CD8-positive, alpha-beta memory T cell (primary cell): ENCODE measurements at regions not wholly inside any gene's neighbourhood (a gene's known extent, or its start where the extent isn't known, plus 50 kb on each side); places are given as distances from the start of the nearest gene placed in this dataset.

Experiments
- CTCF ChIA-PET: fragments of 350-600 bp; sonication (Branson Sonifier 250); formaldehyde crosslinking; loops from one replicate; lab custom pipeline; 2021; ENCODE audit warnings: antibody characterized with exemption; lab: Charles Lee
- POLR2A ChIA-PET: fragments of 350-600 bp; sonication (Branson Sonifier 250); formaldehyde crosslinking; loops from one replicate; lab custom pipeline; 2021; ENCODE audit warnings: antibody characterized with exemption; lab: Charles Lee
- DNase-seq, 5 donors: peaks; one replicate each; pipeline versions ENCODE4 v3.0.0 to v3.0.0-alpha.2; 2020 to 2022; ENCODE audit warnings: mixed read lengths in 1 of 5
- H3K27ac ChIP-seq: one replicate; pipeline ENCODE4 v1.7.0; 2013; ENCODE audit warnings: low read depth, mild to moderate bottlenecking, low read length, moderate library complexity
- H3K27me3 ChIP-seq: 2 replicates; pipeline ENCODE4 v1.7.0; 2013; ENCODE audit warnings: low read length, mild to moderate bottlenecking; ENCODE audit not compliant: insufficient read depth, poor library complexity, severe bottlenecking
- H3K36me3 ChIP-seq: 2 replicates; pipeline ENCODE4 v1.7.0; 2013; ENCODE audit warnings: mild to moderate bottlenecking, low read length, moderate library complexity; ENCODE audit not compliant: insufficient read depth
- H3K4me1 ChIP-seq: 2 replicates; pipeline ENCODE4 v1.7.0; 2013; ENCODE audit warnings: mild to moderate bottlenecking, low read length, moderate library complexity; ENCODE audit not compliant: insufficient read depth
- H3K4me3 ChIP-seq: 2 replicates; pipeline ENCODE4 v1.7.0; 2013; ENCODE audit warnings: mild to moderate bottlenecking, low read length
- H3K9me3 ChIP-seq: 2 replicates; pipeline ENCODE4 v1.7.0; 2013; ENCODE audit warnings: mild to moderate bottlenecking, low read length
- H3K27ac Mint-ChIP-seq, 8 donors: one replicate each; pipeline ENCODE4 v1.8.0; 2020 to 2021; ENCODE audit warnings: mixed read lengths in 8 of 8, mild to moderate bottlenecking in 6 of 8, inconsistent platforms in 3 of 8, moderate library complexity in 3 of 8
- H3K27me3 Mint-ChIP-seq, 2 donors: one replicate each; pipeline ENCODE4 v1.8.0; 2020 to 2021; ENCODE audit warnings: mixed read lengths in 2 of 2, mild to moderate bottlenecking in 1 of 2, moderate library complexity in 1 of 2
- H3K36me3 Mint-ChIP-seq, 3 donors: one replicate each; pipeline ENCODE4 v1.8.0; 2020 to 2021; ENCODE audit warnings: mixed read lengths in 3 of 3, inconsistent platforms in 1 of 3, mild to moderate bottlenecking in 1 of 3
- H3K4me1 Mint-ChIP-seq, 3 donors: one replicate each; pipeline ENCODE4 v1.8.0; 2020 to 2021; ENCODE audit warnings: mixed read lengths in 3 of 3, inconsistent platforms in 1 of 3, mild to moderate bottlenecking in 1 of 3
- H3K4me3 Mint-ChIP-seq, 7 donors: one replicate each; pipeline ENCODE4 v1.8.0; 2020 to 2021; ENCODE audit warnings: mixed read lengths in 7 of 7, mild to moderate bottlenecking in 6 of 7, moderate library complexity in 4 of 7, inconsistent platforms in 2 of 7
- H3K9me3 Mint-ChIP-seq, 5 donors: one replicate each; pipeline ENCODE4 v1.8.0; 2020 to 2022; ENCODE audit warnings: mixed read lengths in 5 of 5, mild to moderate bottlenecking in 3 of 5, moderate library complexity in 2 of 5, inconsistent platforms in 1 of 5

GRCh38 chr14:42719391-42719790 lies 1112.7 kb downstream of the LRFN5 start:
- no peaks in the 10 kb centered on the region for H3K36me3 ChIP-seq
- H3K27ac ChIP-seq = no peak overlapping the region
- H3K9me3 Mint-ChIP-seq = peaks cover 2 to 13% (median 5%) of the 10 kb centered on the region in 5 donors
- H3K4me3 Mint-ChIP-seq = no peak overlapping the region
- no peak overlapping the region for H3K4me3 ChIP-seq
- H3K4me1 Mint-ChIP-seq = no peaks in the 10 kb centered on the region
- H3K4me1 ChIP-seq = no peaks in the 10 kb centered on the region
- no peaks in the 10 kb centered on the region for H3K27me3 Mint-ChIP-seq
- H3K9me3 ChIP-seq = no peaks in the 10 kb centered on the region
- H3K27ac Mint-ChIP-seq = no peak overlapping the region
- no peaks in the 10 kb centered on the region for H3K27me3 ChIP-seq
- ChIA-PET POLR2A (no interaction called here), CTCF (no interaction called here)
- H3K36me3 Mint-ChIP-seq = no peaks in the 10 kb centered on the region
- DNase-seq = no peak

DNA sequence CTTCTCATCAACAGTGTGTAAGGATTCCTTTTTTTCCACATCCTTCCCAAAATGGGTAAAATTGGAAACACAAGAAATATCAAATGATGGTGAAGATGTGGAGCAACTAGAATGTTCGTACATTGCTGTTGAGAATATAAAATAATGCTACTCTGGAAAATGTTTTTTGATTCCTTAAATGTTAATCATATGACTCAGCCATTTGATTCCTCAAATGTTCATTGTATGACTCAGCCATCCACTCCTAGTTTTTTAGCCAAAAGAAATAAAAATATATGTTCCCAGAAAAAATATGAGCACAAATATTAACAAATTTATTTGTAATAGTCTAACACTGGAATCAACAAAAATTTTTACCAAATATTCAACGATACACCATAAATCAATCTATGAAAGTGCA lies 1108.6 kb downstream of the LRFN5 start:
- ChIA-PET CTCF (no interaction called here), POLR2A (no interaction called here)
- no peaks in the 10 kb centered on the region for H3K36me3 Mint-ChIP-seq
- Histone ChIP-seq H3K4me3 (no peak overlapping the region), H3K9me3 (no peaks in the 10 kb centered on the region), H3K27me3 (no peaks in the 10 kb centered on the region), H3K27ac (no peak overlapping the region), H3K4me1 (no peaks in the 10 kb centered on the region), H3K36me3 (no peaks in the 10 kb centered on the region)
- DNase-seq = no peak
- H3K27ac Mint-ChIP-seq = no peak overlapping the region
- H3K4me1 Mint-ChIP-seq = no peaks in the 10 kb centered on the region
- peaks cover 4 to 31% (median 10%) of the 10 kb centered on the region in 5 donors for H3K9me3 Mint-ChIP-seq
- H3K27me3 Mint-ChIP-seq = no peaks in the 10 kb centered on the region
- H3K4me3 Mint-ChIP-seq = no peak overlapping the region

GRCh38 chr14:42710071-42710470 lies 1103.4 kb downstream of the LRFN5 start:
- H3K27ac Mint-ChIP-seq = no peak overlapping the region
- no peaks in the 10 kb centered on the region for H3K27me3 Mint-ChIP-seq
- ChIA-PET CTCF (no interaction called here), POLR2A (no interaction called here)
- Histone ChIP-seq H3K4me1 (no peaks in the 10 kb centered on the region), H3K27ac (no peak overlapping the region), H3K9me3 (no peaks in the 10 kb centered on the region), H3K4me3 (no peak overlapping the region), H3K27me3 (no peaks in the 10 kb centered on the region), H3K36me3 (no peaks in the 10 kb centered on the region)
- no peaks in the 10 kb centered on the region for H3K36me3 Mint-ChIP-seq
- no peak for DNase-seq
- peaks cover 5 to 30% (median 11%) of the 10 kb centered on the region in 5 donors for H3K9me3 Mint-ChIP-seq
- H3K4me1 Mint-ChIP-seq = no peaks in the 10 kb centered on the region
- H3K4me3 Mint-ChIP-seq = no peak overlapping the region

- DNase-seq = no peak
- ChIA-PET POLR2A (no interaction called here), CTCF (no interaction called here)
Observed at GRCh38 chr14:42703501-42703900, 1096.8 kb downstream of the LRFN5 start.

GRCh38 chr14:42687421-42687820 lies 1080.7 kb downstream of the LRFN5 start:
- H3K27me3 Mint-ChIP-seq = no peaks in the 10 kb centered on the region
- DNase-seq = no peak
- Histone ChIP-seq H3K4me3 (no peak overlapping the region), H3K36me3 (no peaks in the 10 kb centered on the region), H3K27ac (no peak overlapping the region), H3K4me1 (no peaks in the 10 kb centered on the region), H3K27me3 (no peaks in the 10 kb centered on the region), H3K9me3 (no peaks in the 10 kb centered on the region)
- peaks cover 1 to 23% (median 13%) of the 10 kb centered on the region in 5 donors for H3K9me3 Mint-ChIP-seq
- CTCF ChIA-PET = no interaction called here
- H3K36me3 Mint-ChIP-seq = peaks cover 0 to 2% (median 0%) of the 10 kb centered on the region in 3 donors
- no peak overlapping the region for H3K27ac Mint-ChIP-seq
- no peak overlapping the region for H3K4me3 Mint-ChIP-seq
- H3K4me1 Mint-ChIP-seq = no peaks in the 10 kb centered on the region
- POLR2A ChIA-PET = no interaction called here

More at GRCh38 chr14:42703501-42703900, 1096.8 kb downstream of the LRFN5 start:
- Mint-ChIP-seq H3K9me3 (peaks cover 0 to 17% (median 2%) of the 10 kb centered on the region in 5 donors), H3K27ac (no peak overlapping the region), H3K36me3 (no peaks in the 10 kb centered on the region), H3K27me3 (no peaks in the 10 kb centered on the region), H3K4me3 (no peak overlapping the region), H3K4me1 (no peaks in the 10 kb centered on the region)
- Histone ChIP-seq H3K4me3 (no peak overlapping the region), H3K27me3 (no peaks in the 10 kb centered on the region), H3K36me3 (no peaks in the 10 kb centered on the region), H3K9me3 (no peaks in the 10 kb centered on the region), H3K4me1 (no peaks in the 10 kb centered on the region), H3K27ac (no peak overlapping the region)

DNA sequence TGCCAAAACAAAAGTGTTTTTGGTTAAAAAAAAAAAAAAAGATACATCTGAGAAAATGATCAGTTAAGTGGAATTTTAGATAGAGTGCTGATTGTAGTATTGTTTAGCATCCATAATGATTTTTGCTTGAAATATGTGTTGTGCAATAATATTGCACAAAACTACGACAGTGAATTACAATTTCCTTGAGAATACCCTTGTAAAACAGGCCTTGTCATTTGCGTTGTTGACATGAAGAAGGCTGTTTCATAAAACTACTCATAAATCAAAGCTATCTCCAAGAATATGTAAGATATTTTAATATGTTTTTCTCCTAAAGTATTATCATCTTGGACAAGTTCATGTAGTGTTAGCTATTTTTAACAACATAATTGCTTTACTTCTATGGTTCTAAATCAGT lies 1077.0 kb downstream of the LRFN5 start:
- H3K36me3 Mint-ChIP-seq = peaks cover 0 to 2% (median 0%) of the 10 kb centered on the region in 3 donors
- peaks cover 3% of the 10 kb centered on the region for H3K9me3 ChIP-seq
- peaks cover 2 to 19% (median 10%) of the 10 kb centered on the region in 5 donors for H3K9me3 Mint-ChIP-seq
- H3K4me1 ChIP-seq = no peaks in the 10 kb centered on the region
- H3K4me3 Mint-ChIP-seq = no peak overlapping the region
- no peaks in the 10 kb centered on the region for H3K27me3 ChIP-seq
- ChIA-PET POLR2A (no interaction called here), CTCF (no interaction called here)
- no peak for DNase-seq
- no peaks in the 10 kb centered on the region for H3K36me3 ChIP-seq
- H3K27me3 Mint-ChIP-seq = no peaks in the 10 kb centered on the region
- H3K27ac ChIP-seq = no peak overlapping the region
- no peak overlapping the region for H3K27ac Mint-ChIP-seq
- H3K4me3 ChIP-seq = no peak overlapping the region
- H3K4me1 Mint-ChIP-seq = no peaks in the 10 kb centered on the region

- Mint-ChIP-seq H3K27ac (no peak overlapping the region), H3K4me1 (no peaks in the 10 kb centered on the region), H3K27me3 (no peaks in the 10 kb centered on the region), H3K4me3 (no peak overlapping the region), H3K9me3 (peaks cover 2 to 25% (median 6%) of the 10 kb centered on the region in 5 donors), H3K36me3 (no peaks in the 10 kb centered on the region)
- Histone ChIP-seq H3K9me3 (peaks cover 3% of the 10 kb centered on the region), H3K27me3 (no peaks in the 10 kb centered on the region), H3K36me3 (no peaks in the 10 kb centered on the region), H3K4me3 (no peak overlapping the region), H3K27ac (no peak overlapping the region), H3K4me1 (no peaks in the 10 kb centered on the region)
- ChIA-PET CTCF (no interaction called here), POLR2A (no interaction called here)
- DNase-seq = no peak
Observed at GRCh38 chr14:42676636-42677035, 1070.0 kb downstream of the LRFN5 start.

- ChIA-PET POLR2A (no interaction called here), CTCF (no interaction called here)
- no peaks in the 10 kb centered on the region for H3K4me1 Mint-ChIP-seq
- no peaks in the 10 kb centered on the region for H3K27me3 ChIP-seq
- H3K27ac Mint-ChIP-seq = no peak overlapping the region
- no peaks in the 10 kb centered on the region for H3K36me3 ChIP-seq
- H3K4me1 ChIP-seq = no peaks in the 10 kb centered on the region
- DNase-seq = no peak
- no peak overlapping the region for H3K27ac ChIP-seq
- no peaks in the 10 kb centered on the region for H3K36me3 Mint-ChIP-seq
- no peak overlapping the region for H3K4me3 ChIP-seq
- no peak overlapping the region for H3K4me3 Mint-ChIP-seq
- no peaks in the 10 kb centered on the region for H3K9me3 ChIP-seq
- H3K27me3 Mint-ChIP-seq = no peaks in the 10 kb centered on the region
- H3K9me3 Mint-ChIP-seq = peaks cover 0 to 15% (median 2%) of the 10 kb centered on the region in 5 donors
Observed at GRCh38 chr14:42673963-42674362, 1067.3 kb downstream of the LRFN5 start.

DNA sequence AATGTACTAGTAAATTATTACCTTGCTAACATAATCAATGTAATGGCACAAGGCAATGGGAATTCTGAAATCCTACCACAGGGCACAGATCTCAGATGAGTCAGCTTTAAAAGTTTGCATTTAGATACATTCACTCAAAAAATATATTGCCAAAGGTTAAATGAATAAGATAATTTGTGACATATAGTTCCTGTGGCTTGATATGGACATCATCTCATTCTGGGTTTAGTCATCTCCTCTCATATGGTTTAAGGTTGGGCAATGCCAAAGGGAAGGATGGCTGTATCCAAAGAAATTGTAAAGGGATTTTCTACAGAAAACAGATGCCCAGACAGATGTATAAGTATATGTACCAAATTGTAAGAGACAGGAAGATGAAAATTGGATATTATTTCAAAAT lies 1065.0 kb downstream of the LRFN5 start:
- Mint-ChIP-seq H3K4me1 (no peaks in the 10 kb centered on the region), H3K27ac (no peak overlapping the region), H3K4me3 (no peak overlapping the region), H3K36me3 (no peaks in the 10 kb centered on the region), H3K9me3 (peaks cover 2 to 18% (median 6%) of the 10 kb centered on the region in 5 donors), H3K27me3 (no peaks in the 10 kb centered on the region)
- Histone ChIP-seq H3K4me1 (no peaks in the 10 kb centered on the region), H3K27me3 (no peaks in the 10 kb centered on the region), H3K27ac (no peak overlapping the region), H3K9me3 (no peaks in the 10 kb centered on the region), H3K36me3 (no peaks in the 10 kb centered on the region), H3K4me3 (no peak overlapping the region)
- no peak for DNase-seq
- ChIA-PET CTCF (no interaction called here), POLR2A (no interaction called here)
